ENCODE measurements at regions not wholly inside any gene's neighbourhood (a gene's known extent, or its start where the extent isn't known, plus 50 kb on each side); places are given as distances from the start of the nearest gene placed in this dataset.

- no peak overlapping the region for H3K4me3 ChIP-seq (ENCODE audit: low read length)
- no peaks in the 10 kb centered on the region for H3K36me3 ChIP-seq (ENCODE audit: insufficient read depth, low read length)
- H3K4me1 ChIP-seq (ENCODE audit: insufficient read depth, low read length), result no peaks in the 10 kb centered on the region
- no peaks in the 10 kb centered on the region for H3K9me3 ChIP-seq (ENCODE audit: low read length)
- no peak overlapping the region for H2AFZ ChIP-seq (ENCODE audit: low read depth, low read length)
- no peaks in the 10 kb centered on the region for H3K27me3 ChIP-seq (ENCODE audit: insufficient read depth, low read length)
These were observed 375.1 kb upstream of the ID2 start for GRCh38 chr2:8306530-8307351.

- H2AFZ ChIP-seq (ENCODE audit: low read depth, low read length), result no peak overlapping the region
- H3K4me3 ChIP-seq (ENCODE audit: low read length), result no peak overlapping the region
- no peaks in the 10 kb centered on the region for H3K27me3 ChIP-seq (ENCODE audit: insufficient read depth, low read length)
- no peaks in the 10 kb centered on the region for H3K36me3 ChIP-seq (ENCODE audit: insufficient read depth, low read length)
- H3K9me3 ChIP-seq (ENCODE audit: low read length), result no peaks in the 10 kb centered on the region
- peaks cover 9% of the 10 kb centered on the region for H3K4me1 ChIP-seq (ENCODE audit: insufficient read depth, low read length)
These were observed 374.2 kb upstream of the ID2 start for GRCh38 chr2:8307606-8308180.

- no peaks in the 10 kb centered on the region for H3K9me3 ChIP-seq (ENCODE audit: low read length)
- H3K36me3 ChIP-seq (ENCODE audit: insufficient read depth, low read length), result no peaks in the 10 kb centered on the region
- no peak overlapping the region for H2AFZ ChIP-seq (ENCODE audit: low read depth, low read length)
- peaks cover 14% of the 10 kb centered on the region for H3K4me1 ChIP-seq (ENCODE audit: insufficient read depth, low read length)
- H3K4me3 ChIP-seq (ENCODE audit: low read length), result no peak overlapping the region
- H3K27me3 ChIP-seq (ENCODE audit: insufficient read depth, low read length), result no peaks in the 10 kb centered on the region
These were observed 372.7 kb upstream of the ID2 start for GRCh38 chr2:8309131-8309530.

DNA sequence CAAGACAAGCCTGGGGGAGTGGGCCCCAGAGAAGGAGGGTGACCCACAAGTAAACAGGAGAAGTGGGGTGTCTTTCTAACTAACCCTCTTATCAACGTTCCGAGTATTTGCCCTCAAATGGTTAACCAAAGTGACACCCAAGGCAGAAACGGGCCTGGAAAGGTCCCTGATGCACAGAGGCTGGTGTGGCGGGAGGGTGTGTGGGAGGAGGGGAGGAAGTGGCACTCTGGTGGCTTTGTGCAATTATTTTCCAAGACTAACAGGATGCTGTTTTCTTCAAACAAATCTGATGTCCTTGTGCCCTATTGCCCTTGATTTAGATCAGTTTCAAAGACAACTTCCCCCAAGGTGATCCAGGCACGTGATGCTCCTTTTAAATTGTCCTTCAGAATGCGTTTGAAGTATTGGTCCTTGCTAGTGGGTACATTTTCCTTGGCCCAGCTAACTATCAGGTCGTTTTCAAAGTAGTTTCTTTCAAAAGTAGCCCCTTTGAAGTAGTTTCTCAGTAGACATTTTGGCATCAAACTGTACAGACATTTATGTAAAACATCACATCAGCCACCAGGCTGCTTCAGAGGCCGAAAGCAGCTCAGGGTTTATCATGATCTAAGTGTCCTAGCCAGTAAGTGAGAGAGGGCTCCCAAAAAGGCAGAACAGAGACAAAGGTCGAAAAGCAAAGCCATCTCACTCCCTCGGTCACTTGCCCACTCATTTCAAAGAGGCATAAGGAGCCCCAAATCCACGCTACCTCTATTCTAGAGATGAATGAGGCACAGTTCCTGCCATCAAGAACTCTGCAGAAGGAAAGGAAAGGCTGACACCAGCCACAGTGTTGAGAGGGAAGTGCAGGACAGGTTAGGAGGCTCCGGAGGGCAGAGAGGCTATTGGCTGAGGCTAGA lies 371.1 kb upstream of the ID2 start:
- Histone ChIP-seq H3K4me1 (ENCODE audit: insufficient read depth, low read length) (peaks cover 14% of the 10 kb centered on the region), H3K4me3 (ENCODE audit: low read length) (no peak overlapping the region), H3K27me3 (ENCODE audit: insufficient read depth, low read length) (no peaks in the 10 kb centered on the region), H3K9me3 (ENCODE audit: low read length) (no peaks in the 10 kb centered on the region), H2AFZ (ENCODE audit: low read depth, low read length) (no peak overlapping the region), H3K36me3 (ENCODE audit: insufficient read depth, low read length) (no peaks in the 10 kb centered on the region)

DNA sequence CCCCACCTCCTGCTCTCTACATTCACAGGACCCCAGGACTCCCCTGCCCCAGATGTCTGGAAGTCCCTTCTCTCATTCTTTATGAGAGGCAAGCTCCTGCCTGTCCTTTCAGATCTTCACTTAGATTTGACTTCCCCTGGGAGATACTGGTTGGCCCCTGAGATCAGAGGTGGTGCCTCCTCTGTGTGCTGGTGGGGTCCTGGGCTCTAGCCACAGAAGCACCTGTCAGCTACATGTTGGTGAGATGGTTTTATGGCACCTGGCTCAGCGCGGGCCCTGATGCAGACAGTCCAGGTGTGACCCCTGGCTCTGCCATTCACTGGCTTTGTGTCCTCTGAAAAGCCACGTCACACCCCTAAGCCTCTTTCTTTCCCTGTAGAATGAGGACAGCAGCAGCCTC lies 369.6 kb upstream of the ID2 start:
- Histone ChIP-seq H3K36me3 (ENCODE audit: insufficient read depth, low read length) (no peaks in the 10 kb centered on the region), H2AFZ (ENCODE audit: low read depth, low read length) (no peak overlapping the region), H3K4me3 (ENCODE audit: low read length) (no peak overlapping the region), H3K27me3 (ENCODE audit: insufficient read depth, low read length) (no peaks in the 10 kb centered on the region), H3K9me3 (ENCODE audit: low read length) (no peaks in the 10 kb centered on the region), H3K4me1 (ENCODE audit: insufficient read depth, low read length) (peaks cover 14% of the 10 kb centered on the region)

- no peak overlapping the region for H3K4me3 ChIP-seq (ENCODE audit: low read length)
- H3K4me1 ChIP-seq (ENCODE audit: insufficient read depth, low read length), result peaks cover 14% of the 10 kb centered on the region
- no peaks in the 10 kb centered on the region for H3K9me3 ChIP-seq (ENCODE audit: low read length)
- no peak overlapping the region for H2AFZ ChIP-seq (ENCODE audit: low read depth, low read length)
- H3K27me3 ChIP-seq (ENCODE audit: insufficient read depth, low read length), result no peaks in the 10 kb centered on the region
- no peaks in the 10 kb centered on the region for H3K36me3 ChIP-seq (ENCODE audit: insufficient read depth, low read length)
These were observed 368.7 kb upstream of the ID2 start for GRCh38 chr2:8312861-8313830.

DNA sequence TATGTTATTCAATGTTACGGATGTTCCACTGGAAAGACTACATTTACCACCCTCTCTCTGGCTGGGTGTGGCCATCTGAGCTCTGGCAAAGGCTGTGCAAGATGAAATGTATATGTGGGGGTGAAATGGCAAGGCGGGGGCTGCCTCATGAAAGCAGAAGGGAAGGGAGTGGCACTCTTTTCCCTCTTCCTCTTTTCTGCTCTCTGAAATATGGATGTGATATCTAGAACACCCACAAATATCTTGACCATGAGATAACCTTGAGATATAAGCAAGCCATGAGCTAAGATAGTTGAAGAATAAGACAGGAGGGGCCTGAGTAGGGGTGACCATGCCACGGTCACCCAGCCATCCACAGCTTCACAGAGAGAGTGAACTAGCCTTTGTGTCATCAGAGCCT lies 367.8 kb upstream of the ID2 start:
- H2AFZ ChIP-seq (ENCODE audit: low read depth, low read length), result no peak overlapping the region
- H3K27me3 ChIP-seq (ENCODE audit: insufficient read depth, low read length), result no peaks in the 10 kb centered on the region
- H3K36me3 ChIP-seq (ENCODE audit: insufficient read depth, low read length), result no peaks in the 10 kb centered on the region
- no peak overlapping the region for H3K4me3 ChIP-seq (ENCODE audit: low read length)
- peaks cover 14% of the 10 kb centered on the region for H3K4me1 ChIP-seq (ENCODE audit: insufficient read depth, low read length)
- no peaks in the 10 kb centered on the region for H3K9me3 ChIP-seq (ENCODE audit: low read length)

- no peak overlapping the region for H3K4me3 ChIP-seq (ENCODE audit: low read length)
- no peaks in the 10 kb centered on the region for H3K36me3 ChIP-seq (ENCODE audit: insufficient read depth, low read length)
- H3K4me1 ChIP-seq (ENCODE audit: insufficient read depth, low read length), result peaks cover 14% of the 10 kb centered on the region
- H2AFZ ChIP-seq (ENCODE audit: low read depth, low read length), result no peak overlapping the region
- H3K9me3 ChIP-seq (ENCODE audit: low read length), result no peaks in the 10 kb centered on the region
- no peaks in the 10 kb centered on the region for H3K27me3 ChIP-seq (ENCODE audit: insufficient read depth, low read length)
These were observed 366.2 kb upstream of the ID2 start for GRCh38 chr2:8315531-8316165.

- no peaks in the 10 kb centered on the region for H3K36me3 ChIP-seq (ENCODE audit: insufficient read depth, low read length)
- no peak overlapping the region for H2AFZ ChIP-seq (ENCODE audit: low read depth, low read length)
- H3K9me3 ChIP-seq (ENCODE audit: low read length), result no peaks in the 10 kb centered on the region
- H3K4me3 ChIP-seq (ENCODE audit: low read length), result no peak overlapping the region
- peaks cover 14% of the 10 kb centered on the region for H3K4me1 ChIP-seq (ENCODE audit: insufficient read depth, low read length)
- H3K27me3 ChIP-seq (ENCODE audit: insufficient read depth, low read length), result no peaks in the 10 kb centered on the region
These were observed 365.5 kb upstream of the ID2 start for GRCh38 chr2:8316356-8316755.

- no peaks in the 10 kb centered on the region for H3K9me3 ChIP-seq (ENCODE audit: low read length)
- no peak overlapping the region for H2AFZ ChIP-seq (ENCODE audit: low read depth, low read length)
- H3K36me3 ChIP-seq (ENCODE audit: insufficient read depth, low read length), result no peaks in the 10 kb centered on the region
- H3K4me1 ChIP-seq (ENCODE audit: insufficient read depth, low read length), result peaks cover 10% of the 10 kb centered on the region
- no peak overlapping the region for H3K4me3 ChIP-seq (ENCODE audit: low read length)
- H3K27me3 ChIP-seq (ENCODE audit: insufficient read depth, low read length), result no peaks in the 10 kb centered on the region
These were observed 364.4 kb upstream of the ID2 start for GRCh38 chr2:8317418-8317817.

GRCh38 chr2:8319219-8319618 lies 362.6 kb upstream of the ID2 start:
- Histone ChIP-seq H3K4me1 (ENCODE audit: insufficient read depth, low read length) (peaks cover 6% of the 10 kb centered on the region), H3K27me3 (ENCODE audit: insufficient read depth, low read length) (no peaks in the 10 kb centered on the region), H2AFZ (ENCODE audit: low read depth, low read length) (no peak overlapping the region), H3K4me3 (ENCODE audit: low read length) (no peak overlapping the region), H3K36me3 (ENCODE audit: insufficient read depth, low read length) (no peaks in the 10 kb centered on the region), H3K9me3 (ENCODE audit: low read length) (no peaks in the 10 kb centered on the region)

Data from neuron (in vitro differentiated cells).